ENCODE measurements at regions not wholly inside any gene's neighbourhood (a gene's known extent, or its start where the extent isn't known, plus 50 kb on each side); places are given as distances from the start of the nearest gene placed in this dataset.

- Histone ChIP-seq H3K27me3 (ENCODE audit: insufficient read depth, low read length) (no peaks in the 10 kb centered on the region), H3K9me3 (ENCODE audit: low read depth, low read length) (no peaks in the 10 kb centered on the region), H2AFZ (ENCODE audit: low read length) (no peak overlapping the region), H3K4me1 (ENCODE audit: insufficient read depth, low read length) (no peaks in the 10 kb centered on the region), H3K4me2 (ENCODE audit: insufficient read depth, low read length) (no peak overlapping the region), H3K27ac (ENCODE audit: low read depth, low read length) (no peak overlapping the region), H4K20me1 (ENCODE audit: insufficient read depth, low read length) (no peaks in the 10 kb centered on the region), H3K4me3 (ENCODE audit: insufficient read depth, low read length) (no peak overlapping the region), H3K36me3 (ENCODE audit: insufficient read depth, low read length) (no peaks in the 10 kb centered on the region), H3K79me2 (ENCODE audit: insufficient read depth, low read length) (no peaks in the 10 kb centered on the region)
- TF ChIP-seq, protein P1, sequence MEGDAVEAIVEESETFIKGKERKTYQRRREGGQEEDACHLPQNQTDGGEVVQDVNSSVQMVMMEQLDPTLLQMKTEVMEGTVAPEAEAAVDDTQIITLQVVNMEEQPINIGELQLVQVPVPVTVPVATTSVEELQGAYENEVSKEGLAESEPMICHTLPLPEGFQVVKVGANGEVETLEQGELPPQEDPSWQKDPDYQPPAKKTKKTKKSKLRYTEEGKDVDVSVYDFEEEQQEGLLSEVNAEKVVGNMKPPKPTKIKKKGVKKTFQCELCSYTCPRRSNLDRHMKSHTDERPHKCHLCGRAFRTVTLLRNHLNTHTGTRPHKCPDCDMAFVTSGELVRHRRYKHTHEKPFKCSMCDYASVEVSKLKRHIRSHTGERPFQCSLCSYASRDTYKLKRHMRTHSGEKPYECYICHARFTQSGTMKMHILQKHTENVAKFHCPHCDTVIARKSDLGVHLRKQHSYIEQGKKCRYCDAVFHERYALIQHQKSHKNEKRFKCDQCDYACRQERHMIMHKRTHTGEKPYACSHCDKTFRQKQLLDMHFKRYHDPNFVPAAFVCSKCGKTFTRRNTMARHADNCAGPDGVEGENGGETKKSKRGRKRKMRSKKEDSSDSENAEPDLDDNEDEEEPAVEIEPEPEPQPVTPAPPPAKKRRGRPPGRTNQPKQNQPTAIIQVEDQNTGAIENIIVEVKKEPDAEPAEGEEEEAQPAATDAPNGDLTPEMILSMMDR (IDR thresholded peaks at IDR 0.05; ENCODE audit: extremely low read depth, low read depth, low read length) = peak; percentile 98
- DNase-seq (ENCODE audit: insufficient read length, low spot score, missing footprints) = no peak
Measured at GRCh38 chr5:129852747-129853352, 51.4 kb upstream of the CHSY3 start.

- Histone ChIP-seq H3K4me2 (ENCODE audit: insufficient read depth, low read length) (no peak overlapping the region), H2AFZ (ENCODE audit: low read length) (no peak overlapping the region)
Measured at GRCh38 chr5:129853588-129853987, 50.7 kb upstream of the CHSY3 start.

More at GRCh38 chr5:129853588-129853987, 50.7 kb upstream of the CHSY3 start:
- Histone ChIP-seq H3K9me3 (ENCODE audit: low read depth, low read length) (no peaks in the 10 kb centered on the region), H3K36me3 (ENCODE audit: insufficient read depth, low read length) (no peaks in the 10 kb centered on the region), H4K20me1 (ENCODE audit: insufficient read depth, low read length) (no peaks in the 10 kb centered on the region), H3K27me3 (ENCODE audit: insufficient read depth, low read length) (no peaks in the 10 kb centered on the region), H3K4me1 (ENCODE audit: insufficient read depth, low read length) (no peaks in the 10 kb centered on the region), H3K4me3 (ENCODE audit: insufficient read depth, low read length) (no peak overlapping the region), H3K79me2 (ENCODE audit: insufficient read depth, low read length) (no peaks in the 10 kb centered on the region), H3K27ac (ENCODE audit: low read depth, low read length) (no peak overlapping the region)
- no peak for DNase-seq (ENCODE audit: insufficient read length, low spot score, missing footprints)
- TF ChIP-seq, protein P1 (IDR thresholded peaks at IDR 0.05; ENCODE audit: extremely low read depth, low read depth, low read length) = no peak

Data from osteoblast (primary cell).